HAP-1 (cell line): ENCODE measurements at regions not wholly inside any gene's neighbourhood (a gene's known extent, or its start where the extent isn't known, plus 50 kb on each side); places are given as distances from the start of the nearest gene placed in this dataset.

Experiments
- DNase-seq, 2 experiments: peaks; one replicate each; pipeline ENCODE4 v3.0.0-alpha.2; 2016 to 2020; ENCODE audit warnings: low spot score in 2 of 2
- H3K27me3 ChIP-seq: fragments of 250-450 bp; sonication (Bioruptor Pico); 2 replicates; pipeline ENCODE4 v1.5.1; 2020; ENCODE audit warnings: low read depth, mild to moderate bottlenecking, moderate library complexity
- H3K36me3 ChIP-seq: fragments of 250-450 bp; sonication (Bioruptor Pico); replicated peaks from 2 replicates; pipeline ENCODE4 v1.5.1; 2020; ENCODE audit warnings: mild to moderate bottlenecking
- H3K4me1 ChIP-seq: fragments of 250-450 bp; sonication (Bioruptor Pico); 2 replicates; pipeline ENCODE4 v1.5.1; 2020; ENCODE audit warnings: mild to moderate bottlenecking
- H3K4me3 ChIP-seq: fragments of 250-450 bp; sonication (Bioruptor Pico); 2 replicates; pipeline ENCODE4 v1.5.1; 2020; ENCODE audit warnings: mild to moderate bottlenecking, moderate library complexity
- H3K9me3 ChIP-seq: fragments of 250-450 bp; sonication (Bioruptor Pico); 2 replicates; pipeline ENCODE4 v1.5.1; 2020; ENCODE audit warnings: mild to moderate bottlenecking, moderate library complexity
- in situ Hi-C: fragments of 300-500 bp; cut with MboI; formaldehyde crosslinking; loops from 3 replicates; pipeline ENCODE4 v1.14.3; 2020; ENCODE audit warnings: low sequenced_read_pairs, inconsistent platforms, mixed read lengths

DNA sequence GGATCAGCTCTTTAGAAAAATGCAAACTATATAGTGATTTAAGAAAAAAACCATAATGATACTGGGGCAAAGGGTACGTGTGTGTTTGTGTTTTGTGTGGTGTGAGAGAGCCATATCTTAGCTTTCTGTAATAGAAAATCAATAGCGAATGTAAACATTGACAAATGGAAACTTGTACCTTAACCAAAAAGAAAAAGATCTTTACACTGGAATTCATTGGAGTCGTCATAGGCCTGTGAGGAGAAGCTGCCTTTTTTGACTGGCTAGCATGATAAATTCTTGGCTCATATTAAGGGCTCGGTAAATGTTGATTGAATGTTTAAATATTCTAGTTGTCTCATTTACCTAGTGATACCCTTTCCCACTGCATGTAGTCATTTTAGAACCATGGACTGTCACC lies 161.8 kb upstream of the ASCC3 start:
- in situ Hi-C loops = no loop called here
- no peaks in the 10 kb centered on the region for H3K9me3 ChIP-seq
- no peaks in the 10 kb centered on the region for H3K4me1 ChIP-seq
- H3K36me3 ChIP-seq = no peaks in the 10 kb centered on the region
- H3K4me3 ChIP-seq = no peak overlapping the region
- H3K27me3 ChIP-seq = peaks cover 2% of the 10 kb centered on the region; the same call in 1 of the 2 replicates
- DNase-seq = no peak

DNA sequence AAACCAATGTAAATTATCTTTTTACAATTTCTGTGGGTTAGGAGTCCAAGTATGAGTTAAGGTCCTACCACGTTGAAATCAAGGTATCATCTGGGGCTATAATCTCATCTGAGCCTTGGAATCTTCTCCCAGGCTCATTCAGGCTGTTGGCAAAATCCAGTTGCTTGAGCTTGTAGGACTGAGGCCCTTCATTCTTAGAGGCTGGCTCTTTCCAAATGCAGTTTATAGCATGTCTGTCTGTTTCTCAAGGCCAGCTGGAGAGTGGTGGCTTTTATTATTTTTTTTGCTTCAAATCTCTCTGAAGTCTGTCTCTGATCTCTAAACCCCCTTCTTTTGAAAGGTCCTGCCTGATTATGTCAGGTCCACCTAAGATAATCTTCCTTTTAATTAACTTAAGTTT lies 177.2 kb upstream of the ASCC3 start:
- H3K36me3 ChIP-seq = no peaks in the 10 kb centered on the region
- no peak for DNase-seq
- in situ Hi-C loops = no loop called here

DNA sequence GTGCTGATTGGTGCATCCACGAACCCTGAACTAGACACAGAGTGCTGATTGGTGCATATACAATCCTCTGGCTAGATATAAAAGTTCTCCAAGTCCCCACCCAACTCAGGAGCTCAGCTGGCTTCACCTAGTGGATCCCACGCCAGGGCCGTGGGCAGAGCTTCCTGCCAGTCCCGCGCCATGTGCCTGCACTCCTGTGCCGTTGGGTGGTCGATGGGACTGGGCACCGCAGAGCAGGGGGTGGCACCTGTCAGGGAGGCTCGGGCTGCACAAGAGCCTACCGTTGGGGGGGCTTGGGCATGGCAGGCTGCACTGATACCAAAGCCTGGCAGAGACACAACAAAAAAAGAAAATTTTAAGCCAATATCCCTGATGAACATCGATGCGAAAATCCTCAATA lies 185.4 kb upstream of the ASCC3 start:
- Histone ChIP-seq H3K4me1 (no peaks in the 10 kb centered on the region), H3K36me3 (no peaks in the 10 kb centered on the region), H3K4me3 (no peak overlapping the region), H3K9me3 (no peaks in the 10 kb centered on the region; the same call in 1 of the 2 replicates), H3K27me3 (no peaks in the 10 kb centered on the region)
- DNase-seq = no peak
- in situ Hi-C loops = no loop called here

More for the DNA sequence above, 177.2 kb upstream of the ASCC3 start:
- no peaks in the 10 kb centered on the region for H3K27me3 ChIP-seq
- H3K4me1 ChIP-seq = no peaks in the 10 kb centered on the region
- H3K4me3 ChIP-seq = no peak overlapping the region
- no peaks in the 10 kb centered on the region for H3K9me3 ChIP-seq

DNA sequence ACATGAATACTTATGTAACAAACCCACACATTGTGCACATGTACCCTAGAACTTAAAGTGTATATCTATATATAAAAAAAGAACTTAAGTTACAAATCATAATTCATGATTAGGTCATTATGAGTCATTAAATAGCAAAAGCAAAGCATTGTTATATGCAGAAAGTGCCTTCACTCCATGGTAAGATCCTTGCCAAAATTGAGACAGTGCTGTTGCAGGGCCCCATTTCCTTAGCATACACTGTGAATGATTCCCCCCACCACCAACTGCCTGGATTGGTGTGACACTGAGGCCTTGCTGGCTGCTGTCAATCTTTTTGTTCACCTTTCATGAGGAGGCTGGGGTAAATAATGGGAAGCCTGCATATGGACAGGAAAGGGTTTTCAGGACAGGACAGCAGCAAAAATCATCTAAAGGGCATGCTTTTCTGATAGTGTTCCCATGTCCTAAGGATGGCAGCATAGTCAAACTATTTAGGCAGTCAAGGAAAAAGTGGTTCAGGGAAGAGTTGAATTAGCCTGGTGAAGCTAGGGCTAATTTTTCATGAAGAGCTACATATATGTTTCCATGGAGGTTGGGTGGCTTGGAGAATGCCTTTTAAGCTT lies 188.2 kb upstream of the ASCC3 start:
- Histone ChIP-seq H3K36me3 (no peaks in the 10 kb centered on the region), H3K4me1 (no peaks in the 10 kb centered on the region), H3K9me3 (no peaks in the 10 kb centered on the region; the same call in 1 of the 2 replicates), H3K4me3 (no peak overlapping the region), H3K27me3 (peaks cover 2% of the 10 kb centered on the region; the same call in 1 of the 2 replicates)
- in situ Hi-C loops = no loop called here
- no peak for DNase-seq

DNA sequence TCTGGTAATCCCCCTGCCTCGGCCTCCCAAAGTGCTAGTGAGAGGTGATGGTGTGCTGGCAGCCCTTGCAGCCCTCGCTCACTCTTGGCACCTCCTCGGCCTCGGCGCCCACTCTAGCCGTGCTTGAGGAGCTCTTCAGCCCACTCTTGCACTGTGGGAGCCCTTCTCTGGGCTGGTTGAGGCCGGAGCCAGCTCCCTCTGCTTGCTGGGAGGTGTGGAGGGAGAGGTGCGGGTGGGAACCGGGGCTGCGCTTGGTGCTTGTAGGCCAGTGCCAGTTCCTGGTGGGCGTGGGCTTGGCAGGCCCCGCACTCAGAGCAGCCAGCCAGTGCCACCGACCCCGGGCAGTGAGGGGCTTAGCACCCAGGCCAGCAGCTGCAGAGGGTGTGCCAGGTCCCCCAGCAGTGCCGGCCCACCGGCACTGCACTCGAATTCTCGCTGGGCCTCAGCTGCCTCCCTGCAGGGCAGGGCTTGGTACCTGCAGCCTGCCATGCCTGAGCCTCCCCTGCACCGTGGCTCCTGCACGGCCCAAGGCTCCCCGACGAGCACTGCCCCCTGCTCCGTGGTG lies 189.0 kb upstream of the ASCC3 start:
- Histone ChIP-seq H3K4me1 (no peaks in the 10 kb centered on the region), H3K36me3 (no peaks in the 10 kb centered on the region), H3K4me3 (no peak overlapping the region), H3K9me3 (no peaks in the 10 kb centered on the region; the same call in 1 of the 2 replicates), H3K27me3 (peaks cover 2% of the 10 kb centered on the region; the same call in 1 of the 2 replicates)
- in situ Hi-C loops = no loop called here
- DNase-seq = no peak

DNA sequence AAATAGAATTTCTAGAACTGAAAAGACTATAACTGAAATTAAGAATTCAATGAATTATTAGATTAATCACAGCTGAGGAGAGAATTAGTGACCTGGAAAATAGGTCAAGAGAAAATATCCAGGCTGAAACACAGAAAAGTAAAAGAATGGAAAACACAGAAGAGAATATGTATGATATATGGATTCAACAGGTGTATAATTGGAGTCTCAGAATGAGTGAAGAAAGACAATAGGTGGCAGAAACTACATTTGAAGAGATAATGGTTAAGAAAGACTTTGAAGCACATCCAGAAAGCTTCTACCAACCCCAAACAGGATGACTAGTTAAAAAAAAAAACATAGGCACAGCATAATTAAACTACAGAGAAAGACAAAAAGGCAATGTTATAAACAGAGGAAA lies 196.2 kb upstream of the ASCC3 start:
- H3K4me1 ChIP-seq = no peaks in the 10 kb centered on the region
- no peak overlapping the region for H3K4me3 ChIP-seq
- in situ Hi-C loops = no loop called here
- H3K27me3 ChIP-seq = peaks cover 2% of the 10 kb centered on the region
- no peak for DNase-seq
- H3K36me3 ChIP-seq = no peaks in the 10 kb centered on the region
- H3K9me3 ChIP-seq = no peaks in the 10 kb centered on the region; the same call in 1 of the 2 replicates

DNA sequence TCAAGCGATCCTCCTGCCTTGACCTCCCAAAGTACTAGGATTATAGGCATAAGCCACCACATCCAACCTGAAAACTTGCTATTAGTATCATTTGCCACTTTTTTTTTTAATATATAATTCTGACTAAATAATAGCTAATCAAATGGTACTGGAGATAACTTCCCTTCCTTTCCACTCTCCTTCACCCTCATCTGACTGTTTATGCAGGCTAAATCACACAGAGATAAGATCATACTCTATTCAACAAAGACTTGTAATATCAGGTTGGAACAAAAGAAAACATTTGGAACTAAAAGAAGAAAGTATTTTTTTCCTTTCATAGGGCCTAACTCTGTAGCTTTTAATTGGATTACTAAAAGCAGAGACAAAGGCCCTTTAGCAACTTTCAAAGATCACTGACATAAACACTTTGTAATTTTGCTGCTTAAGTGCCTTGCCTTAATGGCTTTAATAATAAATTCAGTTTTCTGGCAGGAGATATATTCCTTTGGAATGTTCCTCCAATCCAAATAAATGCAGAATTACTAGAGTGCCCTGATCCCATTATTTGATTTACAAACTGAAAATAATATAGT lies 198.7 kb upstream of the ASCC3 start:
- no peak overlapping the region for H3K4me3 ChIP-seq
- in situ Hi-C loops = no loop called here

DNA sequence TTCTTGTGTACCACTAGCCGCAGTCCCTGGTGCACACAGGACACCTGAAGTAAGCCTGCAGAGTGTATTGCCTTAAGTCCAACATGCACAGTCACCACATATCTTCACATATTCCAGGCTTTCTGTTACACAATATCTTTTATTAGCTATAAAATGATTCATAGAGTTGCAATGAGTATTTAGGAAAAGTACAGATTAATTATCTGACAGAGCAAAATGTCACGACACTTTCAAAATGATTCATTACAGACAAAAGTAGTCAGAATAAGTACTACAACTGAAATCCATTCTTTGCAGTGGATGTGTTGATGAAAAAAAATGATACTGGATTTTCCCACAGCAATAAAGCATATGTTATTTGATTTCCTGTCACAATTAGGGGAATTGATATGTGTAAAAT lies 199.5 kb upstream of the ASCC3 start:
- in situ Hi-C loops = no loop called here

More for the DNA sequence above, 198.7 kb upstream of the ASCC3 start:
- Histone ChIP-seq H3K36me3 (no peaks in the 10 kb centered on the region), H3K4me1 (peaks cover 8% of the 10 kb centered on the region), H3K27me3 (no peaks in the 10 kb centered on the region; the same call in none of the 2 replicates), H3K9me3 (no peaks in the 10 kb centered on the region; the same call in 1 of the 2 replicates)
- peak in 1 of 2 experiments; percentile 20 for DNase-seq

DNA sequence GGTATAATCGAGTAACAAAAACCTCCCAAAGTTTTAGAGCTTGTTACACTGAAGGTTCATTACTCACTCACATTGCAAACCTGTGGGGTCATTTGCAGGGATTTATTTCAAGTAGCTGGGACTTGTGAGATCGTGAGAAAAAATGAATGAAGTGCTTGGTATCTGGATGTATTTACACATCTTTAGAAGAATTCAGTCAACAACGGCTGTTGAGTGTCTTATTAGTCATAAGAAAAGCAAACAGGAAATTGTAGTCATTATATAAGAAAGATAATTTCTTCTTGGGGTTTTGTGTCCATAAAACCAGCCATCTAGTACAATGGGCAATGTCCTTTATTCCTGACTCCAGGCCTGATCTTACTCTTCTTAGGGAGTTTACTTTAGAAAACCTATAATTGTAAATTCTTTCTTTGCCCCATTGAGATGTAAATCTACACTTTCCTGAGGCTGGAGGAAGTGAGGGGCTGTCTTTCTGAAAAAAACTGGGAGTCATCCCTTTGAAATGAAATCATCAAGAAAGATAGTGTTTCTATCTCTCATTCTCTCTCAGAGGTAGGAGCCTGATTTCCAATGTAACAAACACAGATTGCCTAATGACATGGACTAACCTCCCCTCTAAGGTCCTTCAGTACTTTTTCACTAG lies 202.5 kb upstream of the ASCC3 start:
- peaks cover 8% of the 10 kb centered on the region for H3K4me1 ChIP-seq

More for the DNA sequence above, 199.5 kb upstream of the ASCC3 start:
- Histone ChIP-seq H3K27me3 (peaks cover 4% of the 10 kb centered on the region), H3K4me1 (peaks cover 8% of the 10 kb centered on the region), H3K9me3 (no peaks in the 10 kb centered on the region; the same call in 1 of the 2 replicates), H3K4me3 (no peak overlapping the region), H3K36me3 (no peaks in the 10 kb centered on the region)
- DNase-seq = no peak

DNA sequence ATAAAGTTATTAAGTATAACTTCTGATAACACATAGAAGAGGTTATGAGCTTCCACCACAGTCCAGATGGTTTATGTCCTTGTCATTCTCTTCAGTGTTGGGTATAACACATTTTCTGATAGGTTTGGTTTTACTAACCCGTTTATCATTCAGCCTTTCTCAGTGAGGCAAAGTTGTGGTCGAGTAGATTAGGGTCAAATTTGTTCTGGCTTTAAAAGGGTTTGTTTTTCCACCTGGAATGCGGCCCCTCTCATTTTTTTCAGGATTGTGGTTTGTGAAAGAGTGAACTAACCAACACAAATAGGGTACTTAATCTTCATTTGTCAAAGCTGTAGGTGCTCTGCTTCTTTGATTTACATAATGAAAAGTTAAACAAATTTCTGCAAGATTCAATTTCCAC lies 204.2 kb upstream of the ASCC3 start:
- peaks cover 9% of the 10 kb centered on the region for H3K27me3 ChIP-seq
- DNase-seq = peak in 1 of 2 experiments; percentile 8
- no peak overlapping the region for H3K4me3 ChIP-seq
- in situ Hi-C loops = no loop called here
- no peaks in the 10 kb centered on the region for H3K9me3 ChIP-seq
- H3K36me3 ChIP-seq = no peaks in the 10 kb centered on the region
- peaks cover 8% of the 10 kb centered on the region for H3K4me1 ChIP-seq

More for the DNA sequence above, 202.5 kb upstream of the ASCC3 start:
- DNase-seq = peak in 1 of 2 experiments; percentile 85
- Histone ChIP-seq H3K4me3 (no peak overlapping the region), H3K9me3 (no peaks in the 10 kb centered on the region; the same call in 1 of the 2 replicates), H3K27me3 (peaks cover 9% of the 10 kb centered on the region), H3K36me3 (no peaks in the 10 kb centered on the region)
- in situ Hi-C loops = no loop called here

DNA sequence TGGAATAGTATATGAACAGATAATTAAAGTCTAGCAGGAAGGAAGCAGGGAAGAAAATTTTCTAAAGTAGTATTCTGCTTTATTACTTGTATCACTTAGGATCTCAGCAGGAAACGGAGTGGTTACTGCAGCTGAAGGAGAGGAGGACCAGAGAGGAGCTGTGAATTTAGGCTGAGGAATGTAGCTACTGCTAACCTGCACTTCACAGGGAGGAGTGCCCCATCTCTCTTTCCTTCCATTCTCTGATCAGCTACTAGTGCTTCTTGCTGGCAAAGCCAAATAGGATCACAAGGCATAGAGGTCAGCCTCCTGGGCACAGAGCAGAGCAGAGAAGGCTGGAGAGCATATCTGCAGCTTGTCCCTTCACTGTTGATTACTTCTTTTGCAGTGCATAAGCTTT lies 205.3 kb upstream of the ASCC3 start:
- Histone ChIP-seq H3K4me3 (no peak overlapping the region), H3K4me1 (peaks cover 8% of the 10 kb centered on the region), H3K9me3 (0 out of 2 replicates have a peak, but pooled peaks cover 4% of the 10 kb centered on the region), H3K36me3 (no peaks in the 10 kb centered on the region), H3K27me3 (peaks cover 9% of the 10 kb centered on the region)
- no peak for DNase-seq
- in situ Hi-C loops = no loop called here

DNA sequence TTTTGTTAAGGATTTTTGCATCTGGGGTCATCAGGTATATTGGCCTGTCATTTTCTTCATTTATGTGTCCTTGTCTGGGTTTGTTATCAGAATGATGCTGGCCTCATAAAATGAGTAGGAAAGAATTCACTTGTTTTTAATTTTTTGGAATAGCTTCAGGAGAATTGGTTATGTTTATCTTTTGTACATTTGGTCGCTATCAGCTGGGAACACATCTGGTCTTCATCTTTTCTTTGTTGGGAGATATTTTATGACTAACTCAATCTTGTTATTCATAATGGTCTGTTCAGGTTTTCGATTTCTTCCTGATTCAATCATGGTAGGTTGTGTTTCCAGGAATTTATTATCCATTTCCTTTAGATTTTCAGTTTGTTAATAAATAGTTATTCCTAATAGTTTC lies 207.5 kb upstream of the ASCC3 start:
- Histone ChIP-seq H3K9me3 (0 out of 2 replicates have a peak, but pooled peaks cover 4% of the 10 kb centered on the region), H3K4me1 (peaks cover 3% of the 10 kb centered on the region; the same call in 1 of the 2 replicates), H3K4me3 (no peak overlapping the region), H3K36me3 (no peaks in the 10 kb centered on the region), H3K27me3 (peaks cover 9% of the 10 kb centered on the region; the same call in 1 of the 2 replicates)
- DNase-seq = no peak
- in situ Hi-C loops = no loop called here

DNA sequence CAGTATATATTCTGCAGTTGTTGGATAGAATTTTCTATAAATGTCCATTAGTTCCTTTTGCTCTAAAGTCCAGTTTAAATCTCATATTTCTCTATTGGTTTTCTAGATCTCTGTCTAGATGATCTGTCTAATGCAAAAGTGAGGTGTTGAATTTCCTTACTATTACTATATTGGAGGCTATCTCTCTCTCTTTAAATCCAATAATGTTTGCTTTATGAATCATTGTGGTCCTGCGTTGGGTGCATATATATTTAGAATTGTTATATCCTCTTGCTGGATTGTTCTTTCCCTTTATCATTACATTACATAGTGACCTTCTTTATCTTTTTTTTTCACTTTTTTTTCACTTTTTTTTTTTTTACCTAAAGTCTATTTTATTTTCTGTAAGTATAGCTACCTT lies 208.5 kb upstream of the ASCC3 start:
- Histone ChIP-seq H3K4me1 (no peaks in the 10 kb centered on the region), H3K27me3 (peaks cover 9% of the 10 kb centered on the region; the same call in 1 of the 2 replicates)
- in situ Hi-C loops = no loop called here

More for the DNA sequence above, 208.5 kb upstream of the ASCC3 start:
- H3K4me3 ChIP-seq = no peak overlapping the region
- no peaks in the 10 kb centered on the region for H3K36me3 ChIP-seq
- no peak for DNase-seq
- 0 out of 2 replicates have a peak, but pooled peaks cover 4% of the 10 kb centered on the region for H3K9me3 ChIP-seq
